Nephron progenitor cell (in vitro differentiated cells): ENCODE measurements at regions not wholly inside any gene's neighbourhood (a gene's known extent, or its start where the extent isn't known, plus 50 kb on each side); places are given as distances from the start of the nearest gene placed in this dataset.
A peak's percentile ranks its signal among the peaks of the same experiment; 100 is the strongest.

Experiments
- DNase-seq: peaks from one replicate; pipeline ENCODE4 v3.0.0; 2021
- H3K27ac Mint-ChIP-seq: 2 replicates; pipeline ENCODE4 v1.8.0; 2021; ENCODE audit warnings: mild to moderate bottlenecking, moderate library complexity, mixed read lengths
- H3K27me3 Mint-ChIP-seq: 2 replicates; pipeline ENCODE4 v1.8.0; 2021; ENCODE audit warnings: mild to moderate bottlenecking, low read depth, mixed read lengths; ENCODE audit not compliant: poor library complexity
- H3K36me3 Mint-ChIP-seq: 2 replicates; pipeline ENCODE4 v1.8.0; 2021; ENCODE audit warnings: low read depth, mixed read lengths
- H3K4me1 Mint-ChIP-seq: 2 replicates; pipeline ENCODE4 v1.8.0; 2021; ENCODE audit warnings: mixed read lengths
- H3K4me3 Mint-ChIP-seq: 2 replicates; pipeline ENCODE4 v1.8.0; 2021; ENCODE audit warnings: mild to moderate bottlenecking, moderate library complexity, mixed read lengths
- H3K9me3 Mint-ChIP-seq: 2 replicates; pipeline ENCODE4 v1.8.0; 2021; ENCODE audit warnings: mild to moderate bottlenecking, moderate library complexity, mixed read lengths
- CTCF ChIP-seq: fragments of 200-600 bp; sonication (generic); IDR thresholded peaks from 2 replicates; pipeline ENCODE4 v1.5.0; 2021; ENCODE audit warnings: antibody characterized with exemption

- Mint-ChIP-seq H3K4me3 (no peak overlapping the region), H3K36me3 (peaks cover 4% of the 10 kb centered on the region), H3K9me3 (peaks cover 28% of the 10 kb centered on the region), H3K4me1 (peaks cover 42% of the 10 kb centered on the region), H3K27me3 (peaks cover 19% of the 10 kb centered on the region), H3K27ac (no peak overlapping the region)
- TF ChIP-seq CTCF = no peak
- no peak for DNase-seq
These were observed 135.9 kb upstream of the ARL4C start for GRCh38 chr2:234632527-234633391.

GRCh38 chr2:234631646-234632514 is 135.0 kb upstream of the ARL4C start:
- H3K27me3 Mint-ChIP-seq = peaks cover 19% of the 10 kb centered on the region

DNA sequence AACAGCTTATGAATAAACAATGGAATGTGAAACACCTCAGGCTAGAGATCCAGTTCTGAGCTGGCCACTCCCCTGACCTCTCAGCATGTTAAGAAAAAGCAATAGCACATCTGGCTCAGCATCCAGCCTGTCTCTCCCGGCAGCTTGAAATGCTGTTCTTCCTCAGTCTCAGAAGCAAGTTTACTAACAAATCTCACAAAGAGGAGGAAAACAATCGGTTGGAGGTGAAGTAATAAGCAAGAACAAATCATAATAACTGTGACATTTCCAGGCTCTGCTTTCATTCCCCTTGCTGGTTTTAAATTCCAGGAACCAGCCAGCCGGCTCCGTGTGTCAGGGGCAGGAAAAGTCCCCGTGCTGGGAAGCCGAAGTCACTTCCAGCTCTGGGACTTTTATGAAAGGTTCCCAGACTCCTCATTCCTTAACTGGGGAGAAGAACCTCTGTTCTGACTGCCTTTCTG is 133.9 kb upstream of the ARL4C start:
- H3K27ac Mint-ChIP-seq = no peak overlapping the region
- H3K36me3 Mint-ChIP-seq = peaks cover under 1% of the 10 kb centered on the region
- no peak for TF ChIP-seq CTCF
- H3K27me3 Mint-ChIP-seq = peaks cover 19% of the 10 kb centered on the region
- H3K4me3 Mint-ChIP-seq = peak overlapping the region; percentile 51
- H3K9me3 Mint-ChIP-seq = peaks cover 12% of the 10 kb centered on the region
- H3K4me1 Mint-ChIP-seq = peaks cover 42% of the 10 kb centered on the region
- DNase-seq = peak; percentile 18

More at GRCh38 chr2:234631646-234632514, 135.0 kb upstream of the ARL4C start:
- Mint-ChIP-seq H3K4me3 (no peak overlapping the region), H3K36me3 (peaks cover 4% of the 10 kb centered on the region), H3K27ac (no peak overlapping the region), H3K4me1 (peaks cover 42% of the 10 kb centered on the region), H3K9me3 (peaks cover 20% of the 10 kb centered on the region)
- no peak for DNase-seq
- no peak for TF ChIP-seq CTCF

GRCh38 chr2:234629596-234629995 is 132.7 kb upstream of the ARL4C start:
- H3K27me3 Mint-ChIP-seq = peaks cover 15% of the 10 kb centered on the region
- H3K27ac Mint-ChIP-seq = no peak overlapping the region
- TF ChIP-seq CTCF = no peak
- H3K4me1 Mint-ChIP-seq = peaks cover 42% of the 10 kb centered on the region
- no peak for DNase-seq
- no peaks in the 10 kb centered on the region for H3K36me3 Mint-ChIP-seq
- peaks cover 7% of the 10 kb centered on the region for H3K9me3 Mint-ChIP-seq
- H3K4me3 Mint-ChIP-seq = no peak overlapping the region

DNA sequence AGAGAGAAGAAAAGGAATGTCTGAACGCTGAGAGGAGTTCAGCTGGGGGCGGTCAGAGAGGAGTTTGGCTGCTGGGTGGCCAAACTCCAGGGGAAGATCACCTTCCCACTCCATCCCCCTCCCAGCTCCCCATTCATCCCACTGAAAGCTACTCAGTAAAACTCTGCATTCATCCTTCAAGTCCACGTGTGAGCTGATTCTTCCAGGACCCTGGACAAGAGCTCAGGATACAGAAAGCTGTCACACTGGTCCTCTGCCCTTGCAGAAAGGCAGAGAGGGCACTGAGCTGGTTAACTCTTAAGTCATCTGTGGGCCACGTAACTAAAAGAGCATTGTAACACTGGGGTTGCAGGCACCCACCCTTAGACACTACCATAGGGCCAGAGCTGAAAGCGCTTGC is 132.1 kb upstream of the ARL4C start:
- no peak overlapping the region for H3K27ac Mint-ChIP-seq
- peaks cover 45% of the 10 kb centered on the region for H3K4me1 Mint-ChIP-seq
- no peak for TF ChIP-seq CTCF
- no peaks in the 10 kb centered on the region for H3K36me3 Mint-ChIP-seq
- peaks cover 13% of the 10 kb centered on the region for H3K27me3 Mint-ChIP-seq
- DNase-seq = no peak
- no peak overlapping the region for H3K4me3 Mint-ChIP-seq
- peaks cover 7% of the 10 kb centered on the region for H3K9me3 Mint-ChIP-seq
